ENCODE measurements at regions not wholly inside any gene's neighbourhood (a gene's known extent, or its start where the extent isn't known, plus 50 kb on each side); places are given as distances from the start of the nearest gene placed in this dataset.
"Not testable (repeated sequence)": the region's sequence is repeated elsewhere in the genome, so short reads cannot be mapped to it uniquely, and the experiment has no call there.

GRCh38 chr6:132128424-132128823 is 177.3 kb upstream of the CCN2 start:
- no peak for TF ChIP-seq TAF1 (IDR thresholded peaks at IDR 0.05; ENCODE audit: low read depth, low read length)
- TF ChIP-seq SPI1 (IDR thresholded peaks at IDR 0.05; ENCODE audit: low read depth, low read length), result no peak
- TF ChIP-seq POLR2AphosphoS5 (IDR thresholded peaks at IDR 0.05; ENCODE audit: low read depth, low read length), result no peak
- TF ChIP-seq POLR2A (IDR thresholded peaks at IDR 0.05; ENCODE audit: low read depth, low read length), result no peak
- FAIRE-seq, result no peak
- no peak for DNase-seq (ENCODE audit: insufficient read length, low spot score)

- FAIRE-seq (no peak), DNase-seq (ENCODE audit: insufficient read length, low spot score) (no peak)
- TF ChIP-seq TAF1 (IDR thresholded peaks at IDR 0.05; ENCODE audit: low read depth, low read length) (no peak), POLR2AphosphoS5 (IDR thresholded peaks at IDR 0.05; ENCODE audit: low read depth, low read length) (no peak), SPI1 (IDR thresholded peaks at IDR 0.05; ENCODE audit: low read depth, low read length) (no peak), PAX5 (IDR thresholded peaks at IDR 0.05; ENCODE audit: insufficient read depth, low read length, severe bottlenecking) (no peak), POU2F2 (IDR thresholded peaks at IDR 0.05; ENCODE audit: low read depth, low read length) (no peak), POLR2A (IDR thresholded peaks at IDR 0.05; ENCODE audit: low read depth, low read length) (no peak)
Measured at GRCh38 chr6:132126150-132126549, 175.0 kb upstream of the CCN2 start.

GRCh38 chr6:132122871-132123270 is 171.7 kb upstream of the CCN2 start:
- no peak for DNase-seq (ENCODE audit: insufficient read length, low spot score)
- TF ChIP-seq PAX5 (IDR thresholded peaks at IDR 0.05; ENCODE audit: insufficient read depth, low read length, severe bottlenecking) (no peak), POLR2A (IDR thresholded peaks at IDR 0.05; ENCODE audit: low read depth, low read length) (no peak), SPI1 (IDR thresholded peaks at IDR 0.05; ENCODE audit: low read depth, low read length) (no peak), POU2F2 (IDR thresholded peaks at IDR 0.05; ENCODE audit: low read depth, low read length) (no peak), TAF1 (IDR thresholded peaks at IDR 0.05; ENCODE audit: low read depth, low read length) (no peak), POLR2AphosphoS5 (IDR thresholded peaks at IDR 0.05; ENCODE audit: low read depth, low read length) (no peak)
- FAIRE-seq, result no peak

- no peak for TF ChIP-seq POLR2AphosphoS5 (IDR thresholded peaks at IDR 0.05; ENCODE audit: low read depth, low read length)
- no peak for TF ChIP-seq PAX5 (IDR thresholded peaks at IDR 0.05; ENCODE audit: insufficient read depth, low read length, severe bottlenecking)
- DNase-seq (ENCODE audit: insufficient read length, low spot score), result no peak
- FAIRE-seq, result no peak
Measured at GRCh38 chr6:132122176-132122575, 171.0 kb upstream of the CCN2 start.

GRCh38 chr6:132118144-132118543 is 167.0 kb upstream of the CCN2 start:
- TF ChIP-seq POLR2AphosphoS5 (IDR thresholded peaks at IDR 0.05; ENCODE audit: low read depth, low read length) (no peak), TAF1 (IDR thresholded peaks at IDR 0.05; ENCODE audit: low read depth, low read length) (no peak), PAX5 (IDR thresholded peaks at IDR 0.05; ENCODE audit: insufficient read depth, low read length, severe bottlenecking) (no peak), POLR2A (IDR thresholded peaks at IDR 0.05; ENCODE audit: low read depth, low read length) (no peak), POU2F2 (IDR thresholded peaks at IDR 0.05; ENCODE audit: low read depth, low read length) (no peak), SPI1 (IDR thresholded peaks at IDR 0.05; ENCODE audit: low read depth, low read length) (no peak)
- DNase-seq (ENCODE audit: insufficient read length, low spot score), result no peak
- no peak for FAIRE-seq

GRCh38 chr6:132115714-132116366 is 164.7 kb upstream of the CCN2 start:
- TF ChIP-seq POU2F2 (IDR thresholded peaks at IDR 0.05; ENCODE audit: low read depth, low read length), result no peak
- no peak for TF ChIP-seq TAF1 (IDR thresholded peaks at IDR 0.05; ENCODE audit: low read depth, low read length)
- no peak for TF ChIP-seq POLR2AphosphoS5 (IDR thresholded peaks at IDR 0.05; ENCODE audit: low read depth, low read length)
- no peak for TF ChIP-seq POLR2A (IDR thresholded peaks at IDR 0.05; ENCODE audit: low read depth, low read length)
- TF ChIP-seq PAX5 (IDR thresholded peaks at IDR 0.05; ENCODE audit: insufficient read depth, low read length, severe bottlenecking), result no peak
- TF ChIP-seq SPI1 (IDR thresholded peaks at IDR 0.05; ENCODE audit: low read depth, low read length), result no peak
- no peak for FAIRE-seq

GRCh38 chr6:132114201-132114825 is 163.1 kb upstream of the CCN2 start:
- TF ChIP-seq POLR2A (IDR thresholded peaks at IDR 0.05; ENCODE audit: low read depth, low read length) (no peak), SPI1 (IDR thresholded peaks at IDR 0.05; ENCODE audit: low read depth, low read length) (no peak)
- no peak for DNase-seq (ENCODE audit: insufficient read length, low spot score)
- FAIRE-seq, result no peak

More at GRCh38 chr6:132115714-132116366, 164.7 kb upstream of the CCN2 start:
- DNase-seq (ENCODE audit: insufficient read length, low spot score), result no peak

- FAIRE-seq; DNase-seq (ENCODE audit: insufficient read length, low spot score): not testable (repeated sequence)
Measured at GRCh38 chr6:132109752-132110151, 158.6 kb upstream of the CCN2 start.

GRCh38 chr6:132107896-132108295 is 156.7 kb upstream of the CCN2 start:
- TF ChIP-seq PAX5 (IDR thresholded peaks at IDR 0.05; ENCODE audit: insufficient read depth, low read length, severe bottlenecking), result no peak
- no peak for TF ChIP-seq POU2F2 (IDR thresholded peaks at IDR 0.05; ENCODE audit: low read depth, low read length)
- TF ChIP-seq TAF1 (IDR thresholded peaks at IDR 0.05; ENCODE audit: low read depth, low read length), result no peak
- DNase-seq (ENCODE audit: insufficient read length, low spot score) (no peak), FAIRE-seq (no peak)

- FAIRE-seq (no peak), DNase-seq (ENCODE audit: insufficient read length, low spot score) (no peak)
- TF ChIP-seq PAX5 (IDR thresholded peaks at IDR 0.05; ENCODE audit: insufficient read depth, low read length, severe bottlenecking) (no peak), SPI1 (IDR thresholded peaks at IDR 0.05; ENCODE audit: low read depth, low read length) (no peak), POLR2A (IDR thresholded peaks at IDR 0.05; ENCODE audit: low read depth, low read length) (no peak), POU2F2 (IDR thresholded peaks at IDR 0.05; ENCODE audit: low read depth, low read length) (no peak), TAF1 (IDR thresholded peaks at IDR 0.05; ENCODE audit: low read depth, low read length) (no peak), POLR2AphosphoS5 (IDR thresholded peaks at IDR 0.05; ENCODE audit: low read depth, low read length) (no peak)
Measured at GRCh38 chr6:132101535-132101934, 150.4 kb upstream of the CCN2 start.
